Endodermal cell (in vitro differentiated cells): ENCODE measurements at regions not wholly inside any gene's neighbourhood (a gene's known extent, or its start where the extent isn't known, plus 50 kb on each side); places are given as distances from the start of the nearest gene placed in this dataset.

Experiments
- DNase-seq: peaks from one replicate; pipeline ENCODE4 v3.0.0-alpha.2; 2017
- H3K27ac ChIP-seq: 2 replicates; pipeline ENCODE4 v1.5.1; 2013; ENCODE audit warnings: mild to moderate bottlenecking, low read depth, low read length, moderate library complexity
- H3K27me3 ChIP-seq: 2 replicates; pipeline ENCODE4 v1.6.1; 2013; ENCODE audit warnings: mild to moderate bottlenecking, low read length, moderate library complexity; ENCODE audit not compliant: insufficient read depth, control insufficient read depth, poor library complexity, severe bottlenecking
- H3K36me3 ChIP-seq: 2 replicates; pipeline ENCODE4 v1.7.0; 2013; ENCODE audit warnings: mild to moderate bottlenecking, low read length, moderate library complexity; ENCODE audit not compliant: control insufficient read depth, insufficient read depth
- H3K4me1 ChIP-seq: one replicate; pipeline ENCODE4 v1.7.0; 2013; ENCODE audit warnings: low read length; ENCODE audit not compliant: control insufficient read depth, insufficient read depth
- H3K4me3 ChIP-seq: 2 replicates; pipeline ENCODE4 v1.5.1; 2013; ENCODE audit warnings: mild to moderate bottlenecking, low read length, moderate library complexity
- H3K9ac ChIP-seq: 2 replicates; pipeline ENCODE4 v1.6.1; 2013; ENCODE audit warnings: mild to moderate bottlenecking, low read length, moderate library complexity; ENCODE audit not compliant: poor library complexity, severe bottlenecking; ENCODE audit errors: extremely low read depth
- H3K9me3 ChIP-seq: 2 replicates; pipeline ENCODE4 v1.6.1; 2013; ENCODE audit warnings: mild to moderate bottlenecking, low read length, moderate library complexity; ENCODE audit not compliant: control insufficient read depth
- H3K27ac Mint-ChIP-seq: 2 replicates; pipeline ENCODE4 v1.8.0; 2020; ENCODE audit warnings: mixed read lengths
- H3K27me3 Mint-ChIP-seq: 2 replicates; pipeline ENCODE4 v1.8.0; 2021; ENCODE audit warnings: mild to moderate bottlenecking, mixed read lengths; ENCODE audit not compliant: insufficient read depth
- H3K36me3 Mint-ChIP-seq: 2 replicates; pipeline ENCODE4 v1.8.0; 2020; ENCODE audit warnings: low read depth, mixed read lengths
- H3K4me1 Mint-ChIP-seq: 2 replicates; pipeline ENCODE4 v1.8.0; 2020; ENCODE audit warnings: mixed read lengths
- H3K4me3 Mint-ChIP-seq: 2 replicates; pipeline ENCODE4 v1.8.0; 2020; ENCODE audit warnings: mild to moderate bottlenecking, moderate library complexity, mixed read lengths
- H3K9me3 Mint-ChIP-seq: 2 replicates; pipeline ENCODE4 v1.8.0; 2020; ENCODE audit warnings: mild to moderate bottlenecking, mixed read lengths
- CTCF ChIP-seq: fragments of 200-600 bp; sonication (generic); conservative IDR thresholded peaks from 2 replicates; pipeline ENCODE4 v1.5.0; 2021; ENCODE audit warnings: antibody characterized with exemption, mild to moderate bottlenecking
- WGBS, 2 experiments: methylation state at CpG; one replicate each; pipeline versions ENCODE4 v1.1.5 to v1.1.7; 2013; ENCODE audit warnings: missing lambda C conversion rate in 2 of 2, mixed read lengths in 1 of 2; ENCODE audit not compliant: insufficient coverage in 1 of 2, insufficient read length in 1 of 2; 5-methylcytosine and 5-hydroxymethylcytosine counted together

GRCh38 chr2:215808194-215808593, 205.2 kb downstream of the MREG start:
- peaks cover 5% of the 10 kb centered on the region for H3K36me3 Mint-ChIP-seq
- Histone ChIP-seq H3K4me1 (peaks cover 7% of the 10 kb centered on the region), H3K27ac (no peak overlapping the region), H3K36me3 (no peaks in the 10 kb centered on the region), H3K9me3 (peaks cover 3% of the 10 kb centered on the region), H3K9ac (no peak overlapping the region), H3K27me3 (no peaks in the 10 kb centered on the region), H3K4me3 (no peak overlapping the region)
- TF ChIP-seq CTCF = no peak
- H3K27me3 Mint-ChIP-seq = no peaks in the 10 kb centered on the region
- H3K9me3 Mint-ChIP-seq = no peaks in the 10 kb centered on the region
- 86 to 90% methylated on average over 1 to 2 of the region's 2 CpGs for WGBS, 2 experiments
- H3K27ac Mint-ChIP-seq = no peak overlapping the region
- H3K4me3 Mint-ChIP-seq = no peak overlapping the region
- peaks cover 38% of the 10 kb centered on the region for H3K4me1 Mint-ChIP-seq
- no peak for DNase-seq

DNA sequence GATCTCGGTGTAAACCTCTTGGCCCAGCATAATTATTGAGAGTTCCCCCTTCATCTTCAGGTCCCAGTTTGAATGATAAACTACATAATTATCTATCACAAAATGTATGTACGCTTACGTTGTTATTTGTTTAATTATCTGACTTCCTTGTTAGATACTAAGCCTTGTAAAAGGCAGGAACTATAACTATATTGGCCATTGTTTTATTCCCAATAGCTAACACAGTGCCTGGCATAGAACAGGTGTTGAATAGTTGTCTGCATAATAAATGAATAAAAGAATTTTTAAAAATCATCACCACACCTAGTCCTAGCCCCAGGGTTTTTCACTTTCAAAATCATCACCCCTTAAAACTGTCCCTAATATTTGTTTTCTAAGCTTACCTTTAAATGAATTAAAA, 207.9 kb downstream of the MREG start:
- Mint-ChIP-seq H3K27ac (no peak overlapping the region), H3K9me3 (peaks cover 3% of the 10 kb centered on the region), H3K4me3 (no peak overlapping the region), H3K4me1 (peaks cover 22% of the 10 kb centered on the region), H3K27me3 (no peaks in the 10 kb centered on the region), H3K36me3 (peaks cover 5% of the 10 kb centered on the region)
- Histone ChIP-seq H3K4me3 (no peak overlapping the region), H3K36me3 (no peaks in the 10 kb centered on the region), H3K4me1 (peaks cover 7% of the 10 kb centered on the region), H3K9me3 (peaks cover 13% of the 10 kb centered on the region), H3K9ac (no peak overlapping the region), H3K27ac (no peak overlapping the region), H3K27me3 (no peaks in the 10 kb centered on the region)
- no peak for DNase-seq
- WGBS, 2 experiments = 95 to 100% methylated on average over 1 to 3 of the region's 3 CpGs
- TF ChIP-seq CTCF = no peak

- H3K9me3 Mint-ChIP-seq = peaks cover 3% of the 10 kb centered on the region
- no peak for TF ChIP-seq CTCF
- peaks cover 11% of the 10 kb centered on the region for H3K4me1 Mint-ChIP-seq
- H3K27me3 Mint-ChIP-seq = no peaks in the 10 kb centered on the region
- no peaks in the 10 kb centered on the region for H3K27me3 ChIP-seq
- H3K4me1 ChIP-seq = peaks cover 4% of the 10 kb centered on the region
- no peak overlapping the region for H3K4me3 ChIP-seq
- no peak for DNase-seq
- peaks cover 5% of the 10 kb centered on the region for H3K36me3 Mint-ChIP-seq
- H3K9ac ChIP-seq = no peak overlapping the region
- H3K9me3 ChIP-seq = peaks cover 13% of the 10 kb centered on the region
- H3K27ac Mint-ChIP-seq = no peak overlapping the region
- no peak overlapping the region for H3K27ac ChIP-seq
- H3K36me3 ChIP-seq = no peaks in the 10 kb centered on the region
- no peak overlapping the region for H3K4me3 Mint-ChIP-seq
These were observed 210.2 kb downstream of the MREG start for GRCh38 chr2:215803150-215803549.
